K562 (cell line): ENCODE measurements at regions not wholly inside any gene's neighbourhood (a gene's known extent, or its start where the extent isn't known, plus 50 kb on each side); places are given as distances from the start of the nearest gene placed in this dataset.

Source experiments
- ATAC-seq: fragments of 200-7000 bp; cut with Tn5 transposase; 3 replicates; pipeline ENCODE4 v1.9.1; 2020; ENCODE audit warnings: moderate library complexity
- BruUV-seq: library from RNA; stranded (reverse); fragments of 400-500 nt; replicated peaks from 2 replicates; lab custom pipeline; 2021; lab: Mats Ljungman, UMichigan
- CTCF ChIA-PET: fragments of 300-600 bp; formaldehyde crosslinking; extraction: SDS; loops from one replicate; lab custom pipeline; 2021; ENCODE audit warnings: low intra/inter-chr PET ratio; lab: Yijun Ruan, JAX
- POLR2A ChIA-PET: fragments of 300-600, 350-650 bp; sonication (Branson Sonifier 250); formaldehyde crosslinking; extraction: SDS; loops from one replicate; lab custom pipeline; 2021; ENCODE audit warnings: antibody characterized with exemption, inconsistent platforms; lab: Yijun Ruan, JAX
- DNase-seq, 4 experiments: peaks; one replicate each; pipeline versions ENCODE4 v3.0.0 to v3.0.0-alpha.2; 2011 to 2018; ENCODE audit warnings: low spot score in 3 of 4, mixed read lengths in 3 of 4; ENCODE audit errors: extremely low read depth in 1 of 4
- FAIRE-seq: peaks from 2 replicates; lab custom pipeline; 2011; peaks lifted over from hg19 to GRCh38; lab: Jason Lieb, UNC
- H2AFZ ChIP-seq: 2 replicates; pipeline ENCODE4 v1.6.0; 2011; ENCODE audit warnings: low read depth, low read length, control low read depth, inconsistent platforms
- H3K27ac ChIP-seq: fragments of 200-600 bp; 3 replicates; pipeline ENCODE4 v1.8.0; 2011; ENCODE audit warnings: low read depth, mild to moderate bottlenecking, control low read depth, inconsistent platforms, low read length, moderate library complexity, mixed read lengths; ENCODE audit errors: extremely low read depth
- H3K27me3 ChIP-seq, 2 experiments: fragments of 300-600 bp in 1 of 2; 2 replicates in 1 of 2; 3 replicates in 1 of 2; pipeline versions ENCODE4 v1.6.0 to v1.8.0; 2011; ENCODE audit warnings: inconsistent platforms in 2 of 2, low read length in 2 of 2, mild to moderate bottlenecking in 1 of 2, mixed read lengths in 1 of 2, moderate library complexity in 1 of 2; ENCODE audit not compliant: control insufficient read depth in 2 of 2, insufficient read depth in 2 of 2
- H3K36me3 ChIP-seq: fragments of 300-600 bp; 3 replicates; pipeline ENCODE4 v1.8.0; 2011; ENCODE audit warnings: mild to moderate bottlenecking, low read length, inconsistent platforms; ENCODE audit not compliant: control insufficient read depth, insufficient read depth
- H3K4me1 ChIP-seq, 2 experiments: fragments of 200-600 bp in 1 of 2; replicated peaks in 1 of 2; 2 replicates in 1 of 2; 3 replicates in 1 of 2; pipeline versions ENCODE4 v1.5.1 to v1.8.0; 2011; ENCODE audit warnings: inconsistent platforms in 2 of 2, low read length in 2 of 2, mild to moderate bottlenecking in 1 of 2, mixed read lengths in 1 of 2, moderate library complexity in 1 of 2; ENCODE audit not compliant: control insufficient read depth in 2 of 2, insufficient read depth in 2 of 2
- H3K4me2 ChIP-seq: 2 replicates; pipeline ENCODE4 v1.6.1; 2011; ENCODE audit warnings: low read length, control low read depth, inconsistent platforms, mixed read lengths; ENCODE audit not compliant: insufficient read depth
- H3K4me3 ChIP-seq: fragments of 200-600 bp; sonication (generic), shearing (Covaris generic); 2 replicates; pipeline ENCODE4 v1.5.1; 2016; ENCODE audit warnings: control low read depth, inconsistent platforms
- H3K79me2 ChIP-seq: fragments of 200-600 bp; 3 replicates; pipeline ENCODE4 v1.8.0; 2011; ENCODE audit warnings: low read length, inconsistent platforms; ENCODE audit not compliant: control insufficient read depth, insufficient read depth
- H3K9ac ChIP-seq, 2 experiments: 2 replicates each; pipeline versions ENCODE4 v1.6.0 to v1.6.1; 2011; ENCODE audit warnings: low read depth in 2 of 2, low read length in 2 of 2, control low read depth in 1 of 2, inconsistent platforms in 1 of 2, mild to moderate bottlenecking in 1 of 2, mixed read lengths in 1 of 2; ENCODE audit not compliant: insufficient read depth in 1 of 2
- H3K9me1 ChIP-seq: one replicate; pipeline ENCODE4 v1.6.0; 2011; ENCODE audit warnings: inconsistent platforms, mild to moderate bottlenecking, low read length, moderate library complexity; ENCODE audit not compliant: control insufficient read depth, insufficient read depth
- H3K9me3 ChIP-seq: replicated peaks from 2 replicates; pipeline ENCODE4 v1.5.1; 2011; ENCODE audit warnings: low read depth, low read length, inconsistent platforms; ENCODE audit not compliant: control insufficient read depth, insufficient read depth
- H4K20me1 ChIP-seq: replicated peaks from 2 replicates; pipeline ENCODE4 v1.6.1; 2011; ENCODE audit warnings: low read length, inconsistent platforms, mixed read lengths; ENCODE audit not compliant: control insufficient read depth, insufficient read depth
- EWSR1 ChIP-seq: fragments of 450-650 bp; IDR thresholded peaks from 2 replicates; pipeline ENCODE4 v1.6.1; 2018; ENCODE audit warnings: borderline replicate concordance, mild to moderate bottlenecking, low read depth, moderate library complexity; ENCODE audit not compliant: partially characterized antibody
- FIP1L1 ChIP-seq: fragments of 200-400 bp; formaldehyde crosslinking; IDR thresholded peaks from 2 replicates; pipeline ENCODE4 v1.6.1; 2018; ENCODE audit warnings: mild to moderate bottlenecking, low read depth, low read length; ENCODE audit not compliant: poor library complexity, severe bottlenecking
- KLF16 ChIP-seq: IDR thresholded peaks from 2 replicates; pipeline ENCODE4 v1.6.1; 2016; ENCODE audit warnings: antibody characterized with exemption
- KLF6 ChIP-seq: fragments of 250-450 bp; sonication (Bioruptor Pico); IDR thresholded peaks from 2 replicates; pipeline ENCODE4 v1.4.0; 2020; ENCODE audit warnings: mild to moderate bottlenecking, moderate library complexity, borderline replicate concordance
- NR3C1 ChIP-seq: sonication (generic); formaldehyde crosslinking; IDR thresholded peaks from 2 replicates; pipeline ENCODE4 v1.8.1; 2022; ENCODE audit warnings: missing genetic modification reagents
- RBM15 ChIP-seq: fragments of 200-400 bp; formaldehyde crosslinking; IDR thresholded peaks from 2 replicates; pipeline ENCODE4 v1.6.1; 2018; ENCODE audit warnings: mild to moderate bottlenecking, low read length, moderate library complexity; ENCODE audit not compliant: insufficient read depth
- SRF ChIP-seq, 2 experiments: fragments of 250-450, 450-650 bp in 1 of 2; sonication (Bioruptor Pico) in 1 of 2; sonication (generic) in 1 of 2; formaldehyde crosslinking; IDR thresholded peaks; 2 replicates each; pipeline versions ENCODE4 v1.5.0 to v1.5.1; 2020 to 2022; ENCODE audit warnings: mild to moderate bottlenecking in 1 of 2, missing genetic modification reagents in 1 of 2
- U2AF1 ChIP-seq: fragments of 200-400 bp; formaldehyde crosslinking; optimal IDR thresholded peaks from 2 replicates; pipeline ENCODE3; 2017; ENCODE audit warnings: mild to moderate bottlenecking, low read depth, low read length, moderate library complexity
- ZBTB8A ChIP-seq: fragments of 450-650 bp; IDR thresholded peaks from 2 replicates; pipeline ENCODE4 v1.6.1; 2018; ENCODE audit warnings: mild to moderate bottlenecking, moderate library complexity; ENCODE audit not compliant: partially characterized antibody
- ZC3H8 ChIP-seq: fragments of 450-650 bp; IDR thresholded peaks from 2 replicates; pipeline ENCODE4 v1.6.1; 2017
- ZNF354B ChIP-seq: fragments of 250-450 bp; sonication (Bioruptor Pico); IDR thresholded peaks from 2 replicates; pipeline ENCODE4 v1.4.0; 2020
- WGBS: fragments of 100-300 bp; shearing (Covaris generic); methylation state at CpG from one replicate; pipeline ENCODE4 v1.1.6; 2016; ENCODE audit warnings: low coverage, mixed read lengths; ENCODE audit not compliant: insufficient coverage; ENCODE audit errors: missing lambda C conversion rate; 5-methylcytosine and 5-hydroxymethylcytosine counted together
- in situ Hi-C: fragments of 300-500 bp; cut with MboI; formaldehyde crosslinking; loops from 4 replicates; pipeline ENCODE4 v1.15.0; 2018; ENCODE audit warnings: inconsistent platforms, mixed read lengths
- intact Hi-C: fragments of 100-400 bp; cut with micrococcal nuclease; formaldehyde crosslinking; loops from 2 replicates; pipeline ENCODE4 v1.14.2; 2022
- TF ChIP-seq, protein P1 (sequence below): fragments of 250-450 bp; sonication (Bioruptor Pico); IDR thresholded peaks from 2 replicates; pipeline ENCODE4 v1.8.0; 2022; ENCODE audit warnings: moderate library complexity, mild to moderate bottlenecking, inconsistent platforms
- TF ChIP-seq, protein P2 (sequence below): fragments of 250-450 bp; sonication (Bioruptor Pico); IDR thresholded peaks from 2 replicates; pipeline ENCODE4 v1.5.0; 2020; ENCODE audit warnings: mild to moderate bottlenecking, borderline replicate concordance
- TF ChIP-seq, protein P3 (sequence below): fragments of 250-450 bp; sonication (Bioruptor Pico); IDR thresholded peaks from 2 replicates; pipeline ENCODE4 v1.5.0; 2022; ENCODE audit warnings: mild to moderate bottlenecking
- TF ChIP-seq, protein P4 (sequence below): fragments of 450-650 bp; formaldehyde crosslinking; IDR thresholded peaks from 2 replicates; pipeline ENCODE4 v1.4.0; 2022; ENCODE audit warnings: missing genetic modification characterization

DNA sequence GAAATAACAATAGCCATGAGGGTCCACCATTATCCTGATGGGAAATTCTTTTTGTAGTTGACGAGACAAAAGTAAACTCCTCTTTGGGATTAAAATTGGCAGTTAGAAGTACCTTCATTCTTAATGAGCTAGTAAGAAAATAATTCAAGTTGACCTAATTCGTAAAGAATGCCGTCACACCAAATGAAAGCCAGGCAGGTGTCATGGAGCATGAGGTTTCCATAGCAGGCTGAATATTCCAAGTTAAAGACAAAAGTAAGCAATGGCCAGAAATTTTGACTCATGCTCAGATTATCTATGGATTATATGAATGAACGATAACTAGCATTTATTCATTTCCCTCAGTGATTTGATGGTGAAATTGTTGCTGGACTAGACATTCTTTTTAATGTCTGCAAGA, 192.2 kb upstream of the FAT1 start:
- peaks cover 3 to 8% of the 10 kb centered on the region in 2 experiments; a peak in 3 of 5 replicates for H3K27me3 ChIP-seq
- DNase-seq (no peak), FAIRE-seq (no peak), ATAC-seq (no peak)
- no peaks in the 10 kb centered on the region for H3K36me3 ChIP-seq
- CTCF ChIA-PET = no interaction called here
- H2AFZ ChIP-seq = no peak overlapping the region
- intact Hi-C loops = no loop called here
- H3K4me2 ChIP-seq = no peak overlapping the region
- H3K4me1 ChIP-seq = no peaks in the 10 kb centered on the region
- POLR2A ChIA-PET = no interaction called here
- 35% methylated on average over 4 of the region's 4 CpGs for WGBS
- in situ Hi-C loops = no loop called here
- H3K79me2 ChIP-seq = no peaks in the 10 kb centered on the region
- no TSS peak for BruUV-seq
- no peak overlapping the region for H3K4me3 ChIP-seq
- H3K9me1 ChIP-seq = no peaks in the 10 kb centered on the region
- H3K9ac ChIP-seq = no peak overlapping the region
- TF ChIP-seq ZNF354B = no peak
- no peak for TF ChIP-seq ZBTB8A
- TF ChIP-seq, protein P1, sequence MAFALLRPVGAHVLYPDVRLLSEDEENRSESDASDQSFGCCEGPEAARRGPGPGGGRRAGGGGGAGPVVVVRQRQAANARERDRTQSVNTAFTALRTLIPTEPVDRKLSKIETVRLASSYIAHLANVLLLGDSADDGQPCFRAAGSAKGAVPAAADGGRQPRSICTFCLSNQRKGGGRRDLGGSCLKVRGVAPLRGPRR (CRISPR knock-in tag) = no peak
- no peak for TF ChIP-seq NR3C1
- no peak for TF ChIP-seq RBM15
- TF ChIP-seq ZC3H8 = no peak
- no peak for TF ChIP-seq KLF16
- TF ChIP-seq, protein P2, sequence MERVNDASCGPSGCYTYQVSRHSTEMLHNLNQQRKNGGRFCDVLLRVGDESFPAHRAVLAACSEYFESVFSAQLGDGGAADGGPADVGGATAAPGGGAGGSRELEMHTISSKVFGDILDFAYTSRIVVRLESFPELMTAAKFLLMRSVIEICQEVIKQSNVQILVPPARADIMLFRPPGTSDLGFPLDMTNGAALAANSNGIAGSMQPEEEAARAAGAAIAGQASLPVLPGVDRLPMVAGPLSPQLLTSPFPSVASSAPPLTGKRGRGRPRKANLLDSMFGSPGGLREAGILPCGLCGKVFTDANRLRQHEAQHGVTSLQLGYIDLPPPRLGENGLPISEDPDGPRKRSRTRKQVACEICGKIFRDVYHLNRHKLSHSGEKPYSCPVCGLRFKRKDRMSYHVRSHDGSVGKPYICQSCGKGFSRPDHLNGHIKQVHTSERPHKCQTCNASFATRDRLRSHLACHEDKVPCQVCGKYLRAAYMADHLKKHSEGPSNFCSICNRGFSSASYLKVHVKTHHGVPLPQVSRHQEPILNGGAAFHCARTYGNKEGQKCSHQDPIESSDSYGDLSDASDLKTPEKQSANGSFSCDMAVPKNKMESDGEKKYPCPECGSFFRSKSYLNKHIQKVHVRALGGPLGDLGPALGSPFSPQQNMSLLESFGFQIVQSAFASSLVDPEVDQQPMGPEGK (CRISPR knock-in tag) = no peak
- TF ChIP-seq KLF6 (CRISPR knock-in tag) = no peak
- no peak for TF ChIP-seq SRF (CRISPR knock-in tag; IDR thresholded peaks at IDR 0.05)
- TF ChIP-seq, protein P3, sequence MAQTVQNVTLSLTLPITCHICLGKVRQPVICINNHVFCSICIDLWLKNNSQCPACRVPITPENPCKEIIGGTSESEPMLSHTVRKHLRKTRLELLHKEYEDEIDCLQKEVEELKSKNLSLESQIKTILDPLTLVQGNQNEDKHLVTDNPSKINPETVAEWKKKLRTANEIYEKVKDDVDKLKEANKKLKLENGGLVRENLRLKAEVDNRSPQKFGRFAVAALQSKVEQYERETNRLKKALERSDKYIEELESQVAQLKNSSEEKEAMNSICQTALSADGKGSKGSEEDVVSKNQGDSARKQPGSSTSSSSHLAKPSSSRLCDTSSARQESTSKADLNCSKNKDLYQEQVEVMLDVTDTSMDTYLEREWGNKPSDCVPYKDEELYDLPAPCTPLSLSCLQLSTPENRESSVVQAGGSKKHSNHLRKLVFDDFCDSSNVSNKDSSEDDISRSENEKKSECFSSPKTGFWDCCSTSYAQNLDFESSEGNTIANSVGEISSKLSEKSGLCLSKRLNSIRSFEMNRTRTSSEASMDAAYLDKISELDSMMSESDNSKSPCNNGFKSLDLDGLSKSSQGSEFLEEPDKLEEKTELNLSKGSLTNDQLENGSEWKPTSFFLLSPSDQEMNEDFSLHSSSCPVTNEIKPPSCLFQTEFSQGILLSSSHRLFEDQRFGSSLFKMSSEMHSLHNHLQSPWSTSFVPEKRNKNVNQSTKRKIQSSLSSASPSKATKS (CRISPR knock-in tag) = no peak
- no peak for TF ChIP-seq EWSR1
- no peak for TF ChIP-seq FIP1L1
- TF ChIP-seq, protein P4, sequence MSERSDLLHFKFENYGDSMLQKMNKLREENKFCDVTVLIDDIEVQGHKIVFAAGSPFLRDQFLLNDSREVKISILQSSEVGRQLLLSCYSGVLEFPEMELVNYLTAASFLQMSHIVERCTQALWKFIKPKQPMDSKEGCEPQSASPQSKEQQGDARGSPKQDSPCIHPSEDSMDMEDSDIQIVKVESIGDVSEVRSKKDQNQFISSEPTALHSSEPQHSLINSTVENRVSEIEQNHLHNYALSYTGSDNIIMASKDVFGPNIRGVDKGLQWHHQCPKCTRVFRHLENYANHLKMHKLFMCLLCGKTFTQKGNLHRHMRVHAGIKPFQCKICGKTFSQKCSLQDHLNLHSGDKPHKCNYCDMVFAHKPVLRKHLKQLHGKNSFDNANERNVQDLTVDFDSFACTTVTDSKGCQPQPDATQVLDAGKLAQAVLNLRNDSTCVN (CRISPR knock-in tag) = no peak
- no peak for TF ChIP-seq U2AF1
- no peak overlapping the region for H3K27ac ChIP-seq
- H3K9me3 ChIP-seq = no peaks in the 10 kb centered on the region
- no peaks in the 10 kb centered on the region for H4K20me1 ChIP-seq
